Neural cell (in vitro differentiated cells): ENCODE measurements at regions not wholly inside any gene's neighbourhood (a gene's known extent, or its start where the extent isn't known, plus 50 kb on each side); places are given as distances from the start of the nearest gene placed in this dataset.

Source experiments
- H2AFZ ChIP-seq: fragments of 200-600, 300-800 bp; sonication (generic), shearing (Covaris generic); 2 replicates; pipeline ENCODE4 v1.6.0; 2014; ENCODE audit warnings: low read depth, mild to moderate bottlenecking, antibody characterized with exemption, low read length, moderate library complexity
- H3F3A ChIP-seq: fragments of 200-600 bp; shearing (Covaris generic); 2 replicates; pipeline ENCODE4 v1.6.1; 2016; ENCODE audit warnings: mild to moderate bottlenecking, moderate library complexity, mixed read lengths, antibody characterized with exemption, low read length; ENCODE audit not compliant: insufficient read depth, poor library complexity, severe bottlenecking
- H3K27ac ChIP-seq: fragments of 200-600, 300-800 bp; sonication (generic), shearing (Covaris generic); 2 replicates; pipeline ENCODE4 v1.5.1; 2014; ENCODE audit warnings: mild to moderate bottlenecking, low read length, moderate library complexity
- H3K27me3 ChIP-seq: fragments of 300-800, 200-600 bp; sonication (generic), shearing (Covaris generic); 2 replicates; pipeline ENCODE4 v1.6.0; 2014; ENCODE audit warnings: mild to moderate bottlenecking, low read depth, low read length, moderate library complexity; ENCODE audit not compliant: insufficient read depth
- H3K36me3 ChIP-seq: fragments of 300-800, 200-600 bp; sonication (generic), shearing (Covaris generic); 2 replicates; pipeline ENCODE4 v1.5.1; 2014; ENCODE audit warnings: mild to moderate bottlenecking, antibody characterized with exemption, low read length, moderate library complexity; ENCODE audit not compliant: insufficient read depth
- H3K4me2 ChIP-seq: fragments of 300-800, 200-600 bp; sonication (generic), shearing (Covaris generic); 2 replicates; pipeline ENCODE4 v1.6.0; 2014; ENCODE audit warnings: mild to moderate bottlenecking, low read length
- H3K4me3 ChIP-seq: fragments of 300-800, 200-600 bp; sonication (generic), shearing (Covaris generic); 2 replicates; pipeline ENCODE4 v1.5.1; 2014; ENCODE audit warnings: mild to moderate bottlenecking, low read length, moderate library complexity
- H3K79me2 ChIP-seq: fragments of 200-600 bp; shearing (Covaris generic); replicated peaks from 2 replicates; pipeline ENCODE4 v1.6.0; 2014; ENCODE audit warnings: mild to moderate bottlenecking, low read length, moderate library complexity; ENCODE audit not compliant: insufficient read depth
- H3K9ac ChIP-seq: fragments of 300-800, 200-600 bp; sonication (generic), shearing (Covaris generic); 2 replicates; pipeline ENCODE4 v1.6.1; 2016; ENCODE audit warnings: mild to moderate bottlenecking, low read length, mixed read lengths
- H3K9me2 ChIP-seq: fragments of 200-600 bp; shearing (Covaris generic); 2 replicates; pipeline ENCODE4 v1.6.1; 2016; ENCODE audit warnings: mild to moderate bottlenecking, low read length, mixed read lengths; ENCODE audit not compliant: insufficient read depth
- H3K9me3 ChIP-seq: fragments of 200-600, 300-800 bp; sonication (generic), shearing (Covaris generic); 2 replicates; pipeline ENCODE4 v1.6.1; 2016; ENCODE audit warnings: mild to moderate bottlenecking, mixed run types, low read length, moderate library complexity, mixed read lengths
- H4K20me1 ChIP-seq: fragments of 200-600 bp; shearing (Covaris generic); 2 replicates; pipeline ENCODE4 v1.6.1; 2016; ENCODE audit warnings: mild to moderate bottlenecking, mixed run types; ENCODE audit not compliant: insufficient read depth
- EP300 ChIP-seq: fragments of 450-650 bp; conservative IDR thresholded peaks from 2 replicates; pipeline ENCODE4 v1.6.1; 2014; ENCODE audit warnings: antibody characterized with exemption, mild to moderate bottlenecking, moderate library complexity; ENCODE audit not compliant: poor library complexity, severe bottlenecking
- EZH2 ChIP-seq: fragments of 200-600, 300-800 bp; shearing (Covaris generic), sonication (generic); IDR thresholded peaks from 2 replicates; pipeline ENCODE4 v1.6.1; 2014; ENCODE audit warnings: antibody characterized with exemption, low read length, borderline replicate concordance, mild to moderate bottlenecking; ENCODE audit not compliant: insufficient read depth, poor library complexity, severe bottlenecking
- MXI1 ChIP-seq: fragments of 450-650 bp; conservative IDR thresholded peaks from 2 replicates; pipeline ENCODE4 v1.6.1; 2014; ENCODE audit warnings: antibody characterized with exemption, mild to moderate bottlenecking; ENCODE audit not compliant: poor library complexity, severe bottlenecking
- POLR2AphosphoS5 ChIP-seq: IDR thresholded peaks from 2 replicates; pipeline ENCODE4 v1.6.1; 2012
- RAD21 ChIP-seq: fragments of 450-650 bp; conservative IDR thresholded peaks from 2 replicates; pipeline ENCODE4 v1.6.1; 2014; ENCODE audit warnings: antibody characterized with exemption, mild to moderate bottlenecking, moderate library complexity
- SMC3 ChIP-seq: fragments of 450-650 bp; conservative IDR thresholded peaks from 2 replicates; pipeline ENCODE4 v1.6.1; 2014; ENCODE audit warnings: antibody characterized with exemption, mild to moderate bottlenecking, moderate library complexity; ENCODE audit not compliant: poor library complexity
- TAF1 ChIP-seq: IDR thresholded peaks from 2 replicates; pipeline ENCODE4 v1.6.1; 2012; ENCODE audit warnings: low read depth
- TF ChIP-seq, protein P1 (sequence below): fragments of 450-650 bp; IDR thresholded peaks from 2 replicates; pipeline ENCODE4 v1.5.1; 2014; ENCODE audit warnings: antibody characterized with exemption, mild to moderate bottlenecking, moderate library complexity; ENCODE audit not compliant: poor library complexity, severe bottlenecking
- TF ChIP-seq, protein P2 (sequence below): IDR thresholded peaks from 2 replicates; pipeline ENCODE4 v1.6.1; 2012; ENCODE audit warnings: borderline replicate concordance

DNA sequence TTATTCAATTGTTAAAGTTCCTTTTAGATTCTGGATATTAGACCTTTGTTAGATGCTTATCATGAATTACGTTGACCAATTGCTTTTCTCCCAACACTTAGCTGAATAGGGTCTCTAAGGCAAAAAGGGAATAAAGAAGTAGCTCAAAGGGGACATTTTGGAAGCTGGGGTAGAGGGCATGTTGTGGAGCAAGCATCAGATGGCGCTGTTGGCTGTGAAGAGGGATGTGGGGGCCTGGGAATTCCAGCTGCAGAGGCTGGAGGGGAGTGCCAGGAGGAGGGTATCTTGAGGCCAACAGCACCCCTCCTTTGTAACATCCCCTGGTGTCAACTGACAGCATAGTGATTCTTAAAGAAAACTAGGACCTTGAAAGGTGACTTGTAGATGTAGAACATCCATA, 198.2 kb downstream of the ADCYAP1 start:
- H3K36me3 ChIP-seq, result no peaks in the 10 kb centered on the region

GRCh38 chr18:1103537-1103936, 198.9 kb downstream of the ADCYAP1 start:
- Histone ChIP-seq H3K4me3 (peak overlapping the region; percentile 34), H2AFZ (no peak overlapping the region), H3K9me2 (no peaks in the 10 kb centered on the region), H3F3A (no peaks in the 10 kb centered on the region), H3K4me2 (peak overlapping the region; percentile 29), H3K27ac (peak overlapping the region; percentile 72), H3K9me3 (no peaks in the 10 kb centered on the region), H3K27me3 (no peaks in the 10 kb centered on the region), H3K79me2 (no peaks in the 10 kb centered on the region), H3K9ac (peak overlapping the region; percentile 7), H4K20me1 (no peaks in the 10 kb centered on the region), H3K36me3 (no peaks in the 10 kb centered on the region)
- peak; percentile 92 for TF ChIP-seq EP300
- peak; percentile 57 for TF ChIP-seq POLR2AphosphoS5
- TF ChIP-seq SMC3, result no peak

More for the DNA sequence above, 198.2 kb downstream of the ADCYAP1 start:
- Histone ChIP-seq H3K27ac (peak overlapping the region; percentile 72), H3K4me2 (no peak overlapping the region), H3K9ac (peak overlapping the region; percentile 7), H3K4me3 (peak overlapping the region; percentile 34), H2AFZ (no peak overlapping the region), H3K79me2 (no peaks in the 10 kb centered on the region), H3K9me2 (no peaks in the 10 kb centered on the region), H3K9me3 (no peaks in the 10 kb centered on the region), H3F3A (no peaks in the 10 kb centered on the region), H4K20me1 (no peaks in the 10 kb centered on the region), H3K27me3 (no peaks in the 10 kb centered on the region)
- TF ChIP-seq RAD21 (peak; percentile 26), SMC3 (peak; percentile 2), EZH2 (no peak)
- TF ChIP-seq, protein P1, sequence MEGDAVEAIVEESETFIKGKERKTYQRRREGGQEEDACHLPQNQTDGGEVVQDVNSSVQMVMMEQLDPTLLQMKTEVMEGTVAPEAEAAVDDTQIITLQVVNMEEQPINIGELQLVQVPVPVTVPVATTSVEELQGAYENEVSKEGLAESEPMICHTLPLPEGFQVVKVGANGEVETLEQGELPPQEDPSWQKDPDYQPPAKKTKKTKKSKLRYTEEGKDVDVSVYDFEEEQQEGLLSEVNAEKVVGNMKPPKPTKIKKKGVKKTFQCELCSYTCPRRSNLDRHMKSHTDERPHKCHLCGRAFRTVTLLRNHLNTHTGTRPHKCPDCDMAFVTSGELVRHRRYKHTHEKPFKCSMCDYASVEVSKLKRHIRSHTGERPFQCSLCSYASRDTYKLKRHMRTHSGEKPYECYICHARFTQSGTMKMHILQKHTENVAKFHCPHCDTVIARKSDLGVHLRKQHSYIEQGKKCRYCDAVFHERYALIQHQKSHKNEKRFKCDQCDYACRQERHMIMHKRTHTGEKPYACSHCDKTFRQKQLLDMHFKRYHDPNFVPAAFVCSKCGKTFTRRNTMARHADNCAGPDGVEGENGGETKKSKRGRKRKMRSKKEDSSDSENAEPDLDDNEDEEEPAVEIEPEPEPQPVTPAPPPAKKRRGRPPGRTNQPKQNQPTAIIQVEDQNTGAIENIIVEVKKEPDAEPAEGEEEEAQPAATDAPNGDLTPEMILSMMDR, result peak; percentile 38
- TF ChIP-seq, protein P2, sequence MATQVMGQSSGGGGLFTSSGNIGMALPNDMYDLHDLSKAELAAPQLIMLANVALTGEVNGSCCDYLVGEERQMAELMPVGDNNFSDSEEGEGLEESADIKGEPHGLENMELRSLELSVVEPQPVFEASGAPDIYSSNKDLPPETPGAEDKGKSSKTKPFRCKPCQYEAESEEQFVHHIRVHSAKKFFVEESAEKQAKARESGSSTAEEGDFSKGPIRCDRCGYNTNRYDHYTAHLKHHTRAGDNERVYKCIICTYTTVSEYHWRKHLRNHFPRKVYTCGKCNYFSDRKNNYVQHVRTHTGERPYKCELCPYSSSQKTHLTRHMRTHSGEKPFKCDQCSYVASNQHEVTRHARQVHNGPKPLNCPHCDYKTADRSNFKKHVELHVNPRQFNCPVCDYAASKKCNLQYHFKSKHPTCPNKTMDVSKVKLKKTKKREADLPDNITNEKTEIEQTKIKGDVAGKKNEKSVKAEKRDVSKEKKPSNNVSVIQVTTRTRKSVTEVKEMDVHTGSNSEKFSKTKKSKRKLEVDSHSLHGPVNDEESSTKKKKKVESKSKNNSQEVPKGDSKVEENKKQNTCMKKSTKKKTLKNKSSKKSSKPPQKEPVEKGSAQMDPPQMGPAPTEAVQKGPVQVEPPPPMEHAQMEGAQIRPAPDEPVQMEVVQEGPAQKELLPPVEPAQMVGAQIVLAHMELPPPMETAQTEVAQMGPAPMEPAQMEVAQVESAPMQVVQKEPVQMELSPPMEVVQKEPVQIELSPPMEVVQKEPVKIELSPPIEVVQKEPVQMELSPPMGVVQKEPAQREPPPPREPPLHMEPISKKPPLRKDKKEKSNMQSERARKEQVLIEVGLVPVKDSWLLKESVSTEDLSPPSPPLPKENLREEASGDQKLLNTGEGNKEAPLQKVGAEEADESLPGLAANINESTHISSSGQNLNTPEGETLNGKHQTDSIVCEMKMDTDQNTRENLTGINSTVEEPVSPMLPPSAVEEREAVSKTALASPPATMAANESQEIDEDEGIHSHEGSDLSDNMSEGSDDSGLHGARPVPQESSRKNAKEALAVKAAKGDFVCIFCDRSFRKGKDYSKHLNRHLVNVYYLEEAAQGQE, result no peak

- Histone ChIP-seq H3K9ac (no peak overlapping the region), H4K20me1 (no peaks in the 10 kb centered on the region), H3K4me2 (peak overlapping the region; percentile 29), H3K79me2 (no peaks in the 10 kb centered on the region), H3K9me3 (no peaks in the 10 kb centered on the region), H3K9me2 (no peaks in the 10 kb centered on the region), H2AFZ (no peak overlapping the region), H3F3A (no peaks in the 10 kb centered on the region), H3K36me3 (no peaks in the 10 kb centered on the region), H3K27me3 (no peaks in the 10 kb centered on the region), H3K4me3 (peak overlapping the region; percentile 34), H3K27ac (peak overlapping the region; percentile 72)
- no peak for TF ChIP-seq POLR2AphosphoS5
- TF ChIP-seq EP300, result no peak
- no peak for TF ChIP-seq RAD21
- TF ChIP-seq, protein P1, result no peak
- TF ChIP-seq MXI1, result no peak
- TF ChIP-seq SMC3, result no peak
- TF ChIP-seq, protein P2, result no peak
- no peak for TF ChIP-seq TAF1
- TF ChIP-seq EZH2, result no peak
Measured at GRCh38 chr18:1104181-1104881, 199.7 kb downstream of the ADCYAP1 start.
